ENCODE measurements at regions not wholly inside any gene's neighbourhood (a gene's known extent, or its start where the extent isn't known, plus 50 kb on each side); places are given as distances from the start of the nearest gene placed in this dataset.

DNA sequence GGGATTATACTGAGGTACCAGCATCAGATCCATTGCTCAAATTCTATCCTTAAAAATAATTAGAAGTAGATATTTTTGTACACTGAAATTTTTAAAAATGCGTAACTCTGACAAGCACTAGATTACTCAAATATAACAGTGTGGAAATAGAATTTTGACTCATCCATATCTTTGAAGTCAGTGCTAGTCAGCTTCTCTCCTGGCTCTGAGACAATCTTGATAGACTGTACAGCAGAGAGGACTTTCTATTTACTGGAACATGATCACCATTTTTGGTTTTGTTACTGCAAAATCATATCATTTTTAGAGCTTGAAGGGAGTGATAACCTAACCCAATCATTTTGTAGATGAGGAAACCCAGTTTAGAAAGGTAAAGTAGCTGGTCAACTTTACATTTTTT, 195.0 kb downstream of the MTERF1 start:
- TF ChIP-seq, protein P1, sequence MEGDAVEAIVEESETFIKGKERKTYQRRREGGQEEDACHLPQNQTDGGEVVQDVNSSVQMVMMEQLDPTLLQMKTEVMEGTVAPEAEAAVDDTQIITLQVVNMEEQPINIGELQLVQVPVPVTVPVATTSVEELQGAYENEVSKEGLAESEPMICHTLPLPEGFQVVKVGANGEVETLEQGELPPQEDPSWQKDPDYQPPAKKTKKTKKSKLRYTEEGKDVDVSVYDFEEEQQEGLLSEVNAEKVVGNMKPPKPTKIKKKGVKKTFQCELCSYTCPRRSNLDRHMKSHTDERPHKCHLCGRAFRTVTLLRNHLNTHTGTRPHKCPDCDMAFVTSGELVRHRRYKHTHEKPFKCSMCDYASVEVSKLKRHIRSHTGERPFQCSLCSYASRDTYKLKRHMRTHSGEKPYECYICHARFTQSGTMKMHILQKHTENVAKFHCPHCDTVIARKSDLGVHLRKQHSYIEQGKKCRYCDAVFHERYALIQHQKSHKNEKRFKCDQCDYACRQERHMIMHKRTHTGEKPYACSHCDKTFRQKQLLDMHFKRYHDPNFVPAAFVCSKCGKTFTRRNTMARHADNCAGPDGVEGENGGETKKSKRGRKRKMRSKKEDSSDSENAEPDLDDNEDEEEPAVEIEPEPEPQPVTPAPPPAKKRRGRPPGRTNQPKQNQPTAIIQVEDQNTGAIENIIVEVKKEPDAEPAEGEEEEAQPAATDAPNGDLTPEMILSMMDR (conservative IDR thresholded peaks at IDR 0.05; ENCODE audit: low read depth, low read length): no peak
- no peak for TF ChIP-seq EZH2 (IDR thresholded peaks at IDR 0.05; ENCODE audit: borderline replicate concordance, low read depth, low read length, poor library complexity, severe bottlenecking)

All from A673 (cell line).